Right atrium auricular region (tissue), 2 donors: ENCODE measurements at regions not wholly inside any gene's neighbourhood (a gene's known extent, or its start where the extent isn't known, plus 50 kb on each side); places are given as distances from the start of the nearest gene placed in this dataset.
"Not testable (repeated sequence)": the region's sequence is repeated elsewhere in the genome, so short reads cannot be mapped to it uniquely, and the experiment has no call there.

Experiments used
- DNase-seq: peaks from one replicate; pipeline ENCODE4 v3.0.0-alpha.2; 2019; ENCODE audit warnings: low spot score
- H3K27ac ChIP-seq, 2 donors: fragments of 200-600 bp; sonication (generic); 1 replicate in 1 of 2; 2 replicates in 1 of 2; pipeline ENCODE4 v1.5.1; 2016 to 2019
- H3K27me3 ChIP-seq, 2 donors: fragments of 200-600 bp; sonication (generic); one replicate each; pipeline versions ENCODE4 v1.5.1 to v1.6.0; 2017 to 2019
- H3K36me3 ChIP-seq: fragments of 200-600 bp; sonication (generic); one replicate; pipeline ENCODE4 v1.5.1; 2016
- H3K4me1 ChIP-seq, 2 donors: fragments of 200-600 bp; sonication (generic); one replicate each; pipeline versions ENCODE4 v1.5.1 to v1.6.0; 2017 to 2019
- H3K4me3 ChIP-seq, 2 donors: fragments of 200-600 bp; sonication (generic); 1 replicate in 1 of 2; 2 replicates in 1 of 2; pipeline ENCODE4 v1.5.1; 2017 to 2019; ENCODE audit warnings: mild to moderate bottlenecking in 1 of 2, moderate library complexity in 1 of 2
- H3K9me3 ChIP-seq, 2 donors: fragments of 200-600 bp; sonication (generic); one replicate each; pipeline ENCODE4 v1.5.1; 2019
- TF ChIP-seq, protein P1 (sequence below), 2 donors: fragments of 200-600 bp; sonication (generic); IDR thresholded peaks; one replicate each; pipeline ENCODE4 v1.5.1; 2019; ENCODE audit warnings: antibody characterized with exemption in 2 of 2

DNA sequence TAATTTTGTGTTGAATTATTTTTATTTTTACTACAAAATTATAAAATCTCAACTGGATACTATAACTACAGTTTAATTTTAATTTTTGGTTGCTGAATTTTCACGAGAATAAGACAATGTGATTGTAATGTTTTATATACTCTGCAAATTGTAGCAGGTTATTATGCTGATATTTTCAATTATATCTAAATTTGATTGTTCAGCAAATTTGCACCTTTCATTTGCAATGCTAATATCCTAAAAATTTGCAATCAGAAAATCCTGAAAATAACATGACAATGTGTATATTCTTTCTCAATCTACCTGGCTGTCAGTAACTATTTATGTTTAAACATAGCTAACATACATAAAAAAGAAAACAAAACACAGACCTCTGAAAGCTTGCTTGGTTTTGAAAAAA, 932.2 kb upstream of the LRFN5 start:
- H3K4me1 ChIP-seq, result no peaks in the 10 kb centered on the region
- TF ChIP-seq, protein P1, sequence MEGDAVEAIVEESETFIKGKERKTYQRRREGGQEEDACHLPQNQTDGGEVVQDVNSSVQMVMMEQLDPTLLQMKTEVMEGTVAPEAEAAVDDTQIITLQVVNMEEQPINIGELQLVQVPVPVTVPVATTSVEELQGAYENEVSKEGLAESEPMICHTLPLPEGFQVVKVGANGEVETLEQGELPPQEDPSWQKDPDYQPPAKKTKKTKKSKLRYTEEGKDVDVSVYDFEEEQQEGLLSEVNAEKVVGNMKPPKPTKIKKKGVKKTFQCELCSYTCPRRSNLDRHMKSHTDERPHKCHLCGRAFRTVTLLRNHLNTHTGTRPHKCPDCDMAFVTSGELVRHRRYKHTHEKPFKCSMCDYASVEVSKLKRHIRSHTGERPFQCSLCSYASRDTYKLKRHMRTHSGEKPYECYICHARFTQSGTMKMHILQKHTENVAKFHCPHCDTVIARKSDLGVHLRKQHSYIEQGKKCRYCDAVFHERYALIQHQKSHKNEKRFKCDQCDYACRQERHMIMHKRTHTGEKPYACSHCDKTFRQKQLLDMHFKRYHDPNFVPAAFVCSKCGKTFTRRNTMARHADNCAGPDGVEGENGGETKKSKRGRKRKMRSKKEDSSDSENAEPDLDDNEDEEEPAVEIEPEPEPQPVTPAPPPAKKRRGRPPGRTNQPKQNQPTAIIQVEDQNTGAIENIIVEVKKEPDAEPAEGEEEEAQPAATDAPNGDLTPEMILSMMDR (IDR thresholded peaks at IDR 0.05), result no peak

DNA sequence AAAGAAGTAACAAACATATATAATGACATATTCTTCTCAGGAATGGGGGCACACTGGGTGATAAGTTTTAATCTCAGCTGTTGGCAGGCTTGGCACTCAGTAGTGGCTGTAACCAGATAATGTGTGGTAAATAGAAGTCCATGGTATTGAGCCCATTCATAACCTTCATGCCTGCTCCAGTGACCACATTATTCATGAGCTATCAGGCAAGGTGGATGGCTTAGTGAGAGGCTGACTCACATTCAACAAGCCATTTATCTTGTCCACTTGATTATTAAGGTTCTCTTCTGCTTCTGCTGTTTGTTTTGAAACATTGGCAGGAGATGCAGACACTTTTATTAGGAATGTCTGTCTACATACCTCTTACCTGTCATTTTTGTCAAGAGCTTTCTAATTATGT, 950.4 kb upstream of the LRFN5 start:
- TF ChIP-seq, protein P1 (IDR thresholded peaks at IDR 0.05), result no peak
- no peak overlapping the region for H3K4me3 ChIP-seq
- no peaks in the 10 kb centered on the region for H3K9me3 ChIP-seq
- no peaks in the 10 kb centered on the region for H3K4me1 ChIP-seq
- H3K27ac ChIP-seq, result no peak overlapping the region
- DNase-seq, result no peak
- no peaks in the 10 kb centered on the region for H3K36me3 ChIP-seq
- H3K27me3 ChIP-seq, result no peaks in the 10 kb centered on the region

More for the DNA sequence above, 932.2 kb upstream of the LRFN5 start:
- Histone ChIP-seq H3K27me3 (no peaks in the 10 kb centered on the region), H3K4me3 (no peak overlapping the region), H3K36me3 (no peaks in the 10 kb centered on the region), H3K9me3 (peaks cover 0 to 3% of the 10 kb centered on the region in 2 donors), H3K27ac (no peak overlapping the region)
- DNase-seq, result no peak

DNA sequence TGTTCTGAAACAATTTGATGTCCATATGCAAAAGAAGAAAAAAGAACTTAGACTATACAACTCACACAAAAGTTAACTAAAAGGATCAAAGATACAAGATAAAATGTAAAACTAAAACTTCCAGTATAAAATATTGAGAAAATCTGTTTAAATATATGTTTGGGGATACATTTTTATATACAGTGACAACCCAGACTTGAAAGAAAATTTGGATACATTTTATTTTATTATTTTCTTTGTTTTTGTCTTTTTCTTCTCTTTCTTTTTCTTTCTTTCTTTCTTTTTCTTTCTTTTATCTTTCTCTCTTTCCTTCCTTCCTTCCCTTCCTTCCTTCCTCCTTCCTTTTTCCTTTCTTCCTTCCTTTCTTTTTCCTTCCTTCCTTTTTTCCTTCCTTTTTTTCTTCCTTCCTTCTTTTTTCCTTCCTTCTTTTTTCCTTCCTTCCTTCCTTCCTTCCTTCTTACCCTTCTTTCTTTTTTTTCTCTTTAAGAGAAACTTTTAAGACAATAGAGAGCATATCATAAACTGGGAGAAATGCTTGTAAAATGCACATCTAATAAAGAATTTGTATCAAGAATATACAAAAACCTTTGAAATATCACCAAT, 954.5 kb upstream of the LRFN5 start:
- no peaks in the 10 kb centered on the region for H3K4me1 ChIP-seq
- DNase-seq, result no peak
- H3K36me3 ChIP-seq, result no peaks in the 10 kb centered on the region
- TF ChIP-seq, protein P1 (IDR thresholded peaks at IDR 0.05), result no peak
- no peak overlapping the region for H3K4me3 ChIP-seq
- H3K27ac ChIP-seq, result no peak overlapping the region
- no peaks in the 10 kb centered on the region for H3K27me3 ChIP-seq
- H3K9me3 ChIP-seq, result no peaks in the 10 kb centered on the region

DNA sequence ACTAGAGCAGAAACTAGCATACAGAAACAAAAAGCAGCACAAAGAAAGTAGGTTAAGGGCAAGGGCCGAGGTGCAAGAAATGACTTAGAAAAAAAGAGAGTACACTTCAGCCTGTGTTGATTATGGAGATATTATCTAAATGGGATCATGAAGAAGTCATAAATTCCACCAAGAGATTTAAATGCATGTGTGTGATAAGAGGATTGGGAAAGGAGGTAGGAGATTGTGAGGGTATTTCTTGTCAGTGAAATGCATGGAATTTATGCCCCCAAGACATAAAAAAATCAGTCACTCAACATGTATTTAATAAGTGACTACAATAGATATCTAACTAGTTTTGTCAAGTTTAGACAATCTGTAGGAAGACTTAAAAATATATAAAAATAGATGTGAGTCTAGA, 976.2 kb upstream of the LRFN5 start:
- TF ChIP-seq, protein P1 (IDR thresholded peaks at IDR 0.05), result no peak

DNA sequence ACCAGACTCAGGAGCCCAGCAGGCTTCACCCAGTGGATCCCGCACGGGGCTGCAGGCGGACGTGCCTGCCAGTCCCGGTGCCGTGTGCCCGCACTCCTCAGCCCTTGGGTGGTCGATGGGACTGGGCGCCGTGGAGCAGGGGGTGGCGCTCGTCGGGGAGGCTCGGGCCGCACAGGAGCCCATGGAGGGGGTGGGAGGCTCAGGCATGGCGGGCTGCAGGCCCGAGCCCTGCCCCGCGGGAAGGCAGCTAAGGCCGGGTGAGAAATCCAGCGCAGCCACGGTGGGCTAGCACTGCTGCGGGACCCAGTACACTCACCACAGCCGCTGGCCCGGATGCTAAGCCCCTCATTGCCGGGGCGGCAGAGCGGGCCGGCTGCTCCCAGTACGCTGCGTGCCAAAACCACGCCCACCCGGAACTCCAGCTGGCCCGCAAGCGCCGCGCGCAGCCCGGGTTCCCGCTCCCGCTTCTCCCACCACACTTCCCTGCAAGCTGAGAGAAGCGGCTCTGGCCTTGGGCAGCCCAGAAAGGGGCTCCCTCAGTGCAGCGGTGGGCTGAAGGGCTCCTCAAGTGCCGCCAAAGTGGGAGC, 977.0 kb upstream of the LRFN5 start:
- not testable (repeated sequence) for H3K9me3 ChIP-seq, H3K27me3 ChIP-seq, H3K4me1 ChIP-seq, H3K36me3 ChIP-seq, H3K27ac ChIP-seq, H3K4me3 ChIP-seq, DNase-seq

More for the DNA sequence above, 976.2 kb upstream of the LRFN5 start:
- no peak for DNase-seq
- Histone ChIP-seq H3K4me3 (no peak overlapping the region), H3K9me3 (no peaks in the 10 kb centered on the region), H3K4me1 (no peaks in the 10 kb centered on the region), H3K27ac (no peak overlapping the region), H3K36me3 (no peaks in the 10 kb centered on the region), H3K27me3 (no peaks in the 10 kb centered on the region)

DNA sequence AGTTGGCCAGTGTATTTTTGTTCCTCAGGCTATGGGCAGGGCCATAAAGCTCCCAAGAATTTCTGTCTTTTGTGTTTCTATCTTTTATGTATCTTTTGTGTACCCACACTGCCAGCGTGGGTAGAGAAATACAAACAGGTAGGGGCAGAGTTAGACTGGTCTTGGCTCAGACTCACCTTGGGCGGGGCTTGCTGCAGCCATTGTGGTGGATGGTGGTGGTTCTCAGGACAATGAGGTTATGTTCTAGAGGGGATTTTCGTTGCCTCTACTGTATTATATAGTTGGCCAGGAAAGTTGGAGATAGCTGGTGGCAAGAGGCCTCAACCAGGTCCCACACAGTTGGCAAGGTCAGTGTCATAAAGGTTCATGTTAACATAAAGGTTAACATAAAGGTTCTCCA, 977.5 kb upstream of the LRFN5 start:
- H3K4me3 ChIP-seq, result no peak overlapping the region
- no peaks in the 10 kb centered on the region for H3K36me3 ChIP-seq
- H3K4me1 ChIP-seq, result no peaks in the 10 kb centered on the region
- DNase-seq, result no peak
- H3K27ac ChIP-seq, result no peak overlapping the region
- H3K9me3 ChIP-seq, result no peaks in the 10 kb centered on the region
- TF ChIP-seq, protein P1 (IDR thresholded peaks at IDR 0.05), result no peak
- no peaks in the 10 kb centered on the region for H3K27me3 ChIP-seq
